Peyer's patch (tissue), 4 donors: ENCODE measurements at regions not wholly inside any gene's neighbourhood (a gene's known extent, or its start where the extent isn't known, plus 50 kb on each side); places are given as distances from the start of the nearest gene placed in this dataset.

Experiments used
- POLR2A ChIP-seq, 2 donors: fragments of 450-650 bp; IDR thresholded peaks; one replicate each; pipeline ENCODE4 v1.5.1; 2017; ENCODE audit warnings: antibody characterized with exemption in 2 of 2, mild to moderate bottlenecking in 2 of 2, moderate library complexity in 2 of 2
- TF ChIP-seq, protein P1 (sequence below), 6 experiments: fragments of 450-650 bp in 4 of 6; fragments of 200-600 bp in 2 of 6; sonication (generic) in 1 of 6; IDR thresholded peaks; one replicate each; pipeline ENCODE4 v1.5.1; 2017 to 2019; ENCODE audit warnings: antibody characterized with exemption in 6 of 6, mild to moderate bottlenecking in 3 of 6, moderate library complexity in 1 of 6

DNA sequence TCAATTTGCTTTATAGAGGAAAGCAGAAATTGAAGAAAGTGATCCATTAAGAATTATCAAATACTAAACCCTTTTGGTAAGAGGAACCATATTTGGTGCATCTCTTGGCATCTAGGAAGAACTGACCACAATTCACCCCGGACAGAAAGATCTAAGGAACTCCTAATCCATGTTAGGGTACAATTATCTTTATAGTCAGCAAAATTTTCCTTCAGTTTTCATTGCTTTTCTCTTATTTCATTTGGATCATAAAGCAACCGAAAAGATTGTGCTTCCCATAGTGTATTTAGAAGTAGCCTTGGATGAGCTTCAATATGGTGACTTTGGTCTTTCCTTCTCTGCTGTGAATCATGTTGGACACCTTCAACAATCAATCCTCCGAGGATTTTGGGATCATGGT lies 50.1 kb upstream of the IGFBP5 start:
- TF ChIP-seq, protein P1, sequence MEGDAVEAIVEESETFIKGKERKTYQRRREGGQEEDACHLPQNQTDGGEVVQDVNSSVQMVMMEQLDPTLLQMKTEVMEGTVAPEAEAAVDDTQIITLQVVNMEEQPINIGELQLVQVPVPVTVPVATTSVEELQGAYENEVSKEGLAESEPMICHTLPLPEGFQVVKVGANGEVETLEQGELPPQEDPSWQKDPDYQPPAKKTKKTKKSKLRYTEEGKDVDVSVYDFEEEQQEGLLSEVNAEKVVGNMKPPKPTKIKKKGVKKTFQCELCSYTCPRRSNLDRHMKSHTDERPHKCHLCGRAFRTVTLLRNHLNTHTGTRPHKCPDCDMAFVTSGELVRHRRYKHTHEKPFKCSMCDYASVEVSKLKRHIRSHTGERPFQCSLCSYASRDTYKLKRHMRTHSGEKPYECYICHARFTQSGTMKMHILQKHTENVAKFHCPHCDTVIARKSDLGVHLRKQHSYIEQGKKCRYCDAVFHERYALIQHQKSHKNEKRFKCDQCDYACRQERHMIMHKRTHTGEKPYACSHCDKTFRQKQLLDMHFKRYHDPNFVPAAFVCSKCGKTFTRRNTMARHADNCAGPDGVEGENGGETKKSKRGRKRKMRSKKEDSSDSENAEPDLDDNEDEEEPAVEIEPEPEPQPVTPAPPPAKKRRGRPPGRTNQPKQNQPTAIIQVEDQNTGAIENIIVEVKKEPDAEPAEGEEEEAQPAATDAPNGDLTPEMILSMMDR (IDR thresholded peaks at IDR 0.05): no peak
- TF ChIP-seq POLR2A (IDR thresholded peaks at IDR 0.05): no peak
